DOHH2 (cell line): ENCODE measurements at regions not wholly inside any gene's neighbourhood (a gene's known extent, or its start where the extent isn't known, plus 50 kb on each side); places are given as distances from the start of the nearest gene placed in this dataset.

ENCODE experiments used
- H3F3A ChIP-seq: fragments of 200-600 bp; sonication (generic), shearing (Covaris generic); 2 replicates; pipeline ENCODE4 v1.6.0; 2016; ENCODE audit warnings: antibody characterized with exemption, mild to moderate bottlenecking; ENCODE audit not compliant: control insufficient read depth, insufficient read depth
- H3K27ac ChIP-seq: fragments of 200-600 bp; sonication (generic); 2 replicates; pipeline ENCODE4 v1.5.1; 2014; ENCODE audit warnings: low read depth, mild to moderate bottlenecking, low read length, moderate library complexity
- H3K27me3 ChIP-seq: fragments of 200-600 bp; sonication (generic); 2 replicates; pipeline ENCODE4 v1.6.1; 2014; ENCODE audit warnings: mild to moderate bottlenecking, low read length, mixed read lengths; ENCODE audit not compliant: control insufficient read depth
- H3K36me3 ChIP-seq: fragments of 200-600 bp; sonication (generic); 2 replicates; pipeline ENCODE4 v1.6.1; 2014; ENCODE audit warnings: mild to moderate bottlenecking, low read length, moderate library complexity, mixed read lengths; ENCODE audit not compliant: control insufficient read depth
- H3K4me1 ChIP-seq: fragments of 200-600 bp; sonication (generic); 2 replicates; pipeline ENCODE4 v1.6.1; 2014; ENCODE audit warnings: mild to moderate bottlenecking, low read length, mixed read lengths; ENCODE audit not compliant: control insufficient read depth
- H3K4me2 ChIP-seq: fragments of 200-600 bp; sonication (generic); 2 replicates; pipeline ENCODE4 v1.6.0; 2014; ENCODE audit warnings: mild to moderate bottlenecking, low read length, moderate library complexity
- H3K4me3 ChIP-seq: fragments of 200-600 bp; sonication (generic); 2 replicates; pipeline ENCODE4 v1.5.1; 2014; ENCODE audit warnings: mild to moderate bottlenecking, low read length, mixed read lengths
- H3K79me2 ChIP-seq: fragments of 200-600 bp; sonication (generic); 2 replicates; pipeline ENCODE4 v1.6.1; 2014; ENCODE audit warnings: mild to moderate bottlenecking, low read length, mixed read lengths; ENCODE audit not compliant: control insufficient read depth
- H3K9me2 ChIP-seq: fragments of 200-600 bp; sonication (generic); replicated peaks from 2 replicates; pipeline ENCODE4 v1.6.1; 2014; ENCODE audit warnings: mild to moderate bottlenecking, low read length, mixed read lengths; ENCODE audit not compliant: control insufficient read depth
- H3K9me3 ChIP-seq: fragments of 200-600 bp; sonication (generic); 2 replicates; pipeline ENCODE4 v1.6.1; 2014; ENCODE audit warnings: antibody characterized with exemption, low read length, mixed read lengths; ENCODE audit not compliant: control insufficient read depth, insufficient read depth
- H4K20me1 ChIP-seq: fragments of 200-600 bp; sonication (generic); 2 replicates; pipeline ENCODE4 v1.6.0; 2014; ENCODE audit warnings: low read depth, mild to moderate bottlenecking, antibody characterized with exemption, low read length, moderate library complexity; ENCODE audit not compliant: control insufficient read depth, insufficient read depth
- EZH2phosphoT487 ChIP-seq: fragments of 200-600 bp; sonication (generic); IDR thresholded peaks from 2 replicates; pipeline ENCODE4 v1.6.1; 2017; ENCODE audit warnings: borderline replicate concordance, mild to moderate bottlenecking, antibody characterized with exemption, low read length, moderate library complexity, mixed read lengths
- TF ChIP-seq, protein P1 (sequence below): fragments of 200-600 bp; sonication (generic); IDR thresholded peaks from one replicate; pipeline ENCODE4 v1.5.1; 2014; ENCODE audit warnings: antibody characterized with exemption, mild to moderate bottlenecking, low read depth, low read length; ENCODE audit not compliant: poor library complexity, severe bottlenecking

DNA sequence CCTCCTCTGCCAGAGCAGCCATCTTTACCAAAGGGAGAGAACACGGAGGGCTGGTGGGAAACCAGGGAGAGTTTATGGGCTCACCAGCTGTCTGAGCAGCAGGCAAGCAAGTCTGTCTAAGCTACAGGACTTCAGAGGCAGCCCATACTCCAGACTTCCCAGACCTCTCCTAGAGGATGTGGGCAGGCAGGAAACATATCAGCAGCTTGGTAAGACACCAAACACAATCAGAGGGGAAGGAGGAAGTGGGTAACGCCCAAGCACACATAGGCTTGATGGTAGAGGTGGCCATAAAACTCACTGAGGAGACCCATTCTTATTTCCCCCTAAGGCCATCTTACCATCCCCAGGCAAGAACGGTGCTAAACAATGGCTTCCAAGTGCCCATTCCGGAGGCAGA, 143.1 kb upstream of the ARID1B start:
- peaks cover 47% of the 10 kb centered on the region for H3K4me1 ChIP-seq
- no peaks in the 10 kb centered on the region for H3K27me3 ChIP-seq
- no peaks in the 10 kb centered on the region for H3K9me3 ChIP-seq
- H3K9me2 ChIP-seq: no peaks in the 10 kb centered on the region
- H3K36me3 ChIP-seq: peaks cover 4% of the 10 kb centered on the region; the same call in 1 of the 2 replicates
- no peak for TF ChIP-seq EZH2phosphoT487
- TF ChIP-seq, protein P1, sequence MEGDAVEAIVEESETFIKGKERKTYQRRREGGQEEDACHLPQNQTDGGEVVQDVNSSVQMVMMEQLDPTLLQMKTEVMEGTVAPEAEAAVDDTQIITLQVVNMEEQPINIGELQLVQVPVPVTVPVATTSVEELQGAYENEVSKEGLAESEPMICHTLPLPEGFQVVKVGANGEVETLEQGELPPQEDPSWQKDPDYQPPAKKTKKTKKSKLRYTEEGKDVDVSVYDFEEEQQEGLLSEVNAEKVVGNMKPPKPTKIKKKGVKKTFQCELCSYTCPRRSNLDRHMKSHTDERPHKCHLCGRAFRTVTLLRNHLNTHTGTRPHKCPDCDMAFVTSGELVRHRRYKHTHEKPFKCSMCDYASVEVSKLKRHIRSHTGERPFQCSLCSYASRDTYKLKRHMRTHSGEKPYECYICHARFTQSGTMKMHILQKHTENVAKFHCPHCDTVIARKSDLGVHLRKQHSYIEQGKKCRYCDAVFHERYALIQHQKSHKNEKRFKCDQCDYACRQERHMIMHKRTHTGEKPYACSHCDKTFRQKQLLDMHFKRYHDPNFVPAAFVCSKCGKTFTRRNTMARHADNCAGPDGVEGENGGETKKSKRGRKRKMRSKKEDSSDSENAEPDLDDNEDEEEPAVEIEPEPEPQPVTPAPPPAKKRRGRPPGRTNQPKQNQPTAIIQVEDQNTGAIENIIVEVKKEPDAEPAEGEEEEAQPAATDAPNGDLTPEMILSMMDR: no peak
- H3K4me3 ChIP-seq: no peak overlapping the region
- H3K4me2 ChIP-seq: 0 out of 2 replicates have a peak overlapping the region, but pooled peaks have one; percentile 79
- no peaks in the 10 kb centered on the region for H4K20me1 ChIP-seq
- H3K27ac ChIP-seq: no peak overlapping the region
- peaks cover 8% of the 10 kb centered on the region; the same call in 1 of the 2 replicates for H3F3A ChIP-seq
- H3K79me2 ChIP-seq: no peaks in the 10 kb centered on the region

DNA sequence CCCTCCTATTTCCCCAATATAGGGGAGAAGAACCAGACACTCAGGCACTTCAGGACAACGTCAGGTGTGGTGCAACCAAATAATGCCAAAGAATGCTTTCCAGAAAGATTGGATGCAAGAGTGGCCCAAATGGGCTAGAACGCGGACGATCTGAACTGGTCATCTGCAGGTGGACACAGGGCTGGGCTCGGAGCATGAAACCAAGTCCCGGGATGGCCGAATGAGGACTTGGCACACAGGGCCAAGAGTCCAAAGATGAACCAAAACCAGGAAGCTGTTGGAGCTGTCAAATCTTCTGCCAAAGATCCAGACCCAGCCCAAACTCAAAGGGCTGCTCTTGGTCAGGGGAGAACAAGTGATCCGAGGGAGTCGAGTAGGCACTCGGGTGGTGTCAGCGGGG, 143.9 kb upstream of the ARID1B start:
- H3K36me3 ChIP-seq: peaks cover 4% of the 10 kb centered on the region; the same call in 1 of the 2 replicates
- peaks cover 45% of the 10 kb centered on the region for H3K4me1 ChIP-seq
- H4K20me1 ChIP-seq: no peaks in the 10 kb centered on the region
- no peak overlapping the region for H3K4me2 ChIP-seq
- H3K4me3 ChIP-seq: no peak overlapping the region
- no peaks in the 10 kb centered on the region for H3K27me3 ChIP-seq
- H3K9me3 ChIP-seq: no peaks in the 10 kb centered on the region
- no peaks in the 10 kb centered on the region for H3K79me2 ChIP-seq
- peaks cover 8% of the 10 kb centered on the region; the same call in 1 of the 2 replicates for H3F3A ChIP-seq
- no peaks in the 10 kb centered on the region for H3K9me2 ChIP-seq
- TF ChIP-seq, protein P1: no peak
- TF ChIP-seq EZH2phosphoT487: no peak
- H3K27ac ChIP-seq: no peak overlapping the region

GRCh38 chr6:156630613-156631302, 146.4 kb upstream of the ARID1B start:
- Histone ChIP-seq H4K20me1 (no peaks in the 10 kb centered on the region), H3K27ac (no peak overlapping the region), H3K36me3 (no peaks in the 10 kb centered on the region), H3F3A (no peaks in the 10 kb centered on the region), H3K9me3 (no peaks in the 10 kb centered on the region), H3K4me3 (no peak overlapping the region), H3K27me3 (no peaks in the 10 kb centered on the region), H3K4me1 (peaks cover 20% of the 10 kb centered on the region), H3K79me2 (no peaks in the 10 kb centered on the region), H3K4me2 (no peak overlapping the region), H3K9me2 (no peaks in the 10 kb centered on the region)
- TF ChIP-seq, protein P1: no peak
- no peak for TF ChIP-seq EZH2phosphoT487
